HCT116 (cell line): ENCODE measurements at regions not wholly inside any gene's neighbourhood (a gene's known extent, or its start where the extent isn't known, plus 50 kb on each side); places are given as distances from the start of the nearest gene placed in this dataset.

Source experiments
- ATAC-seq: fragments of 200-7000 bp; cut with Tn5 transposase; 2 replicates; pipeline ENCODE4 v1.9.1; 2020; ENCODE audit warnings: mild to moderate bottlenecking, moderate library complexity
- BruUV-seq: library from RNA; stranded (reverse); fragments of 400-500 nt; replicated peaks from 2 replicates; lab custom pipeline; 2021; lab: Mats Ljungman, UMichigan
- CTCF ChIA-PET: fragments of 300-600 bp; sonication (Branson Sonifier 250); formaldehyde crosslinking; loops from one replicate; lab custom pipeline; 2021; ENCODE audit warnings: antibody characterized with exemption; lab: Charles Lee
- POLR2A ChIA-PET: fragments of 300-600, 350-600 bp; sonication (Branson Sonifier 250); formaldehyde crosslinking; loops from one replicate; lab custom pipeline; 2021; ENCODE audit warnings: antibody characterized with exemption; lab: Charles Lee
- RAD21 ChIA-PET, 2 experiments: fragments of 300-600 bp; sonication (Branson Sonifier 250); formaldehyde crosslinking; loops; one replicate each; lab custom pipeline; 2023; ENCODE audit warnings: low total read pairs in 2 of 2; ENCODE audit not compliant: uncharacterized antibody in 2 of 2, unreplicated experiment in 2 of 2, low non-redundant PET in 1 of 2; lab: Charles Lee
- DNase-seq: peaks from one replicate; pipeline ENCODE4 v3.0.0-alpha.2; 2010; ENCODE audit warnings: low read depth, low spot score
- H2AFZ ChIP-seq: fragments of 200-600 bp; shearing (Covaris generic), sonication (generic); 2 replicates; pipeline ENCODE4 v1.6.1; 2017; ENCODE audit warnings: low read depth, mixed run types, mixed read lengths, antibody characterized with exemption, low read length; ENCODE audit not compliant: poor library complexity, severe bottlenecking
- H3K27ac ChIP-seq: 2 replicates; pipeline ENCODE4 v1.5.1; 2012; ENCODE audit warnings: low read depth, low read length
- H3K27me3 ChIP-seq: fragments of 200-600 bp; sonication (generic); 2 replicates; pipeline ENCODE4 v1.6.1; 2016; ENCODE audit warnings: mixed run types, low read length, mixed read lengths; ENCODE audit not compliant: insufficient read depth
- H3K36me3 ChIP-seq, 2 experiments: fragments of 200-500 bp in 1 of 2; fragments of 200-600 bp in 1 of 2; sonication (Bioruptor generic) in 1 of 2; sonication (generic) in 1 of 2; 2 replicates each; pipeline versions ENCODE4 v1.5.1 to v1.6.1; 2014 to 2016; ENCODE audit warnings: low read length in 2 of 2, inconsistent platforms in 1 of 2, mixed read lengths in 1 of 2, mixed run types in 1 of 2; ENCODE audit not compliant: insufficient read depth in 2 of 2, control insufficient read depth in 1 of 2
- H3K4me1 ChIP-seq, 2 experiments: fragments of 200-600 bp in 1 of 2; sonication (generic) in 1 of 2; 2 replicates each; pipeline versions ENCODE4 v1.5.1 to v1.6.1; 2012 to 2017; ENCODE audit warnings: low read length in 2 of 2, inconsistent platforms in 1 of 2, mild to moderate bottlenecking in 1 of 2, mixed read lengths in 1 of 2, mixed run types in 1 of 2, moderate library complexity in 1 of 2; ENCODE audit not compliant: insufficient read depth in 2 of 2, control insufficient read depth in 1 of 2
- H3K4me2 ChIP-seq: fragments of 200-600 bp; sonication (generic); 2 replicates; pipeline ENCODE4 v1.6.1; 2017; ENCODE audit warnings: mixed run types, low read length, mixed read lengths
- H3K4me3 ChIP-seq, 2 experiments: fragments of 200-600 bp in 1 of 2; sonication (generic) in 1 of 2; replicated peaks in 1 of 2; 2 replicates each; pipeline ENCODE4 v1.5.1; 2011 to 2016; ENCODE audit warnings: low read length in 2 of 2, control low read depth in 1 of 2, low read depth in 1 of 2, mild to moderate bottlenecking in 1 of 2, mixed read lengths in 1 of 2, mixed run types in 1 of 2
- H3K79me2 ChIP-seq: fragments of 200-600 bp; sonication (generic); 2 replicates; pipeline ENCODE4 v1.6.1; 2017; ENCODE audit warnings: mild to moderate bottlenecking, mixed run types, low read length, moderate library complexity, mixed read lengths; ENCODE audit not compliant: insufficient read depth
- H3K9ac ChIP-seq: fragments of 200-600 bp; sonication (generic); 2 replicates; pipeline ENCODE4 v1.6.1; 2016; ENCODE audit warnings: low read length, mixed read lengths
- H3K9me2 ChIP-seq: fragments of 200-600 bp; sonication (generic), shearing (Covaris generic); 2 replicates; pipeline ENCODE4 v1.6.1; 2017; ENCODE audit warnings: mixed run types, mild to moderate bottlenecking, moderate library complexity; ENCODE audit not compliant: insufficient read depth
- H3K9me3 ChIP-seq, 2 experiments: fragments of 200-500 bp in 1 of 2; fragments of 200-600 bp in 1 of 2; sonication (Bioruptor generic) in 1 of 2; sonication (generic) in 1 of 2; 2 replicates each; pipeline ENCODE4 v1.6.1; 2014 to 2017; ENCODE audit warnings: low read length in 2 of 2, mixed read lengths in 2 of 2, inconsistent platforms in 1 of 2, low read depth in 1 of 2, mild to moderate bottlenecking in 1 of 2, mixed run types in 1 of 2, moderate library complexity in 1 of 2; ENCODE audit not compliant: control insufficient read depth in 1 of 2, insufficient read depth in 1 of 2
- H4K20me1 ChIP-seq: fragments of 200-600 bp; sonication (generic), shearing (Covaris generic); 2 replicates; pipeline ENCODE4 v1.6.1; 2017; ENCODE audit warnings: mixed run types, mild to moderate bottlenecking, moderate library complexity; ENCODE audit not compliant: insufficient read depth
- CBX3 ChIP-seq: IDR thresholded peaks from 2 replicates; pipeline ENCODE4 v1.6.1; 2012; ENCODE audit warnings: low read depth
- CEBPB ChIP-seq: IDR thresholded peaks from 2 replicates; pipeline ENCODE4 v1.6.1; 2012; ENCODE audit warnings: low read depth
- FOSL1 ChIP-seq: IDR thresholded peaks from 2 replicates; pipeline ENCODE4 v1.6.1; 2012; ENCODE audit warnings: low read depth
- JUND ChIP-seq: IDR thresholded peaks from 2 replicates; pipeline ENCODE4 v1.6.1; 2012
- SP1 ChIP-seq: IDR thresholded peaks from 2 replicates; pipeline ENCODE4 v1.6.1; 2012; ENCODE audit warnings: low read depth
- ZFX ChIP-seq: fragments of 450-650 bp; IDR thresholded peaks from 2 replicates; pipeline ENCODE4 v1.6.1; 2017
- intact Hi-C: fragments of 100-400 bp; cut with micrococcal nuclease; formaldehyde crosslinking; loops from 2 replicates; pipeline ENCODE4 v1.10.0; 2022
- TF ChIP-seq, protein P1 (sequence below): IDR thresholded peaks from 2 replicates; pipeline ENCODE4 v1.6.1; 2012
- TF ChIP-seq, protein P2 (sequence below): IDR thresholded peaks from 2 replicates; pipeline ENCODE4 v1.6.1; 2012; ENCODE audit warnings: low read depth
- TF ChIP-seq, protein P3 (sequence below), 3 experiments: fragments of 200-600 bp in 1 of 3; sonication (generic) in 1 of 3; IDR thresholded peaks in 2 of 3; conservative IDR thresholded peaks in 1 of 3; 2 replicates each; pipeline ENCODE4 v1.5.1; 2012 to 2017; ENCODE audit warnings: low read depth in 2 of 3, low read length in 2 of 3, antibody characterized with exemption in 1 of 3, borderline replicate concordance in 1 of 3, control low read depth in 1 of 3, mild to moderate bottlenecking in 1 of 3, mixed read lengths in 1 of 3, mixed run types in 1 of 3, moderate library complexity in 1 of 3; ENCODE audit not compliant: insufficient read depth in 1 of 3

DNA sequence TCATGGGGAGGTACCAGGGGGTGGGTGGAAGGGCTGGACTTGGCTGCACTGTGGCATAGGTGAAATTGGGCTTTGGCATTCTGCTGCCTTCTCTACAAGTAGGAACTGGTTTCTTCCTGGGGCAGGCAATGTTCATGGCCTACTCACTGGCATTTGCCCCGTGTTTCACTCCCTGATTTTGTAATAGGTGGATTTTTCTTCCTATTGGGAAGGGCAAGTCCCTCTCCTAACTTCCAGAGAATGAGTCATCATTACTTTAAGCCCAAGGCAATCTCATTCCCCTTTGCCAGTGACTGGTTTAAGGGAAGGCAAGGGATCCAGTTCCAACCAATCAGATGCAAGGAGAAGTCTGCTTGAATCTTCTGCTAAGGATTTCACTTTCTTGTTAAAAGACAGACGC, 67.9 kb upstream of the ANKRD55 start:
- Histone ChIP-seq H3K27ac (no peak overlapping the region), H3K36me3 (no peaks in the 10 kb centered on the region)
- TF ChIP-seq JUND (peak; percentile 34; the same call in 1 of the 2 replicates), ZFX (no peak), FOSL1 (no peak), CBX3 (no peak), SP1 (peak; percentile 26; the same call in 1 of the 2 replicates), CEBPB (no peak)
- TF ChIP-seq, protein P1, sequence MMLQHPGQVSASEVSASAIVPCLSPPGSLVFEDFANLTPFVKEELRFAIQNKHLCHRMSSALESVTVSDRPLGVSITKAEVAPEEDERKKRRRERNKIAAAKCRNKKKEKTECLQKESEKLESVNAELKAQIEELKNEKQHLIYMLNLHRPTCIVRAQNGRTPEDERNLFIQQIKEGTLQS: no peak
- TF ChIP-seq, protein P2, sequence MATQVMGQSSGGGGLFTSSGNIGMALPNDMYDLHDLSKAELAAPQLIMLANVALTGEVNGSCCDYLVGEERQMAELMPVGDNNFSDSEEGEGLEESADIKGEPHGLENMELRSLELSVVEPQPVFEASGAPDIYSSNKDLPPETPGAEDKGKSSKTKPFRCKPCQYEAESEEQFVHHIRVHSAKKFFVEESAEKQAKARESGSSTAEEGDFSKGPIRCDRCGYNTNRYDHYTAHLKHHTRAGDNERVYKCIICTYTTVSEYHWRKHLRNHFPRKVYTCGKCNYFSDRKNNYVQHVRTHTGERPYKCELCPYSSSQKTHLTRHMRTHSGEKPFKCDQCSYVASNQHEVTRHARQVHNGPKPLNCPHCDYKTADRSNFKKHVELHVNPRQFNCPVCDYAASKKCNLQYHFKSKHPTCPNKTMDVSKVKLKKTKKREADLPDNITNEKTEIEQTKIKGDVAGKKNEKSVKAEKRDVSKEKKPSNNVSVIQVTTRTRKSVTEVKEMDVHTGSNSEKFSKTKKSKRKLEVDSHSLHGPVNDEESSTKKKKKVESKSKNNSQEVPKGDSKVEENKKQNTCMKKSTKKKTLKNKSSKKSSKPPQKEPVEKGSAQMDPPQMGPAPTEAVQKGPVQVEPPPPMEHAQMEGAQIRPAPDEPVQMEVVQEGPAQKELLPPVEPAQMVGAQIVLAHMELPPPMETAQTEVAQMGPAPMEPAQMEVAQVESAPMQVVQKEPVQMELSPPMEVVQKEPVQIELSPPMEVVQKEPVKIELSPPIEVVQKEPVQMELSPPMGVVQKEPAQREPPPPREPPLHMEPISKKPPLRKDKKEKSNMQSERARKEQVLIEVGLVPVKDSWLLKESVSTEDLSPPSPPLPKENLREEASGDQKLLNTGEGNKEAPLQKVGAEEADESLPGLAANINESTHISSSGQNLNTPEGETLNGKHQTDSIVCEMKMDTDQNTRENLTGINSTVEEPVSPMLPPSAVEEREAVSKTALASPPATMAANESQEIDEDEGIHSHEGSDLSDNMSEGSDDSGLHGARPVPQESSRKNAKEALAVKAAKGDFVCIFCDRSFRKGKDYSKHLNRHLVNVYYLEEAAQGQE: no peak
- TF ChIP-seq, protein P3, sequence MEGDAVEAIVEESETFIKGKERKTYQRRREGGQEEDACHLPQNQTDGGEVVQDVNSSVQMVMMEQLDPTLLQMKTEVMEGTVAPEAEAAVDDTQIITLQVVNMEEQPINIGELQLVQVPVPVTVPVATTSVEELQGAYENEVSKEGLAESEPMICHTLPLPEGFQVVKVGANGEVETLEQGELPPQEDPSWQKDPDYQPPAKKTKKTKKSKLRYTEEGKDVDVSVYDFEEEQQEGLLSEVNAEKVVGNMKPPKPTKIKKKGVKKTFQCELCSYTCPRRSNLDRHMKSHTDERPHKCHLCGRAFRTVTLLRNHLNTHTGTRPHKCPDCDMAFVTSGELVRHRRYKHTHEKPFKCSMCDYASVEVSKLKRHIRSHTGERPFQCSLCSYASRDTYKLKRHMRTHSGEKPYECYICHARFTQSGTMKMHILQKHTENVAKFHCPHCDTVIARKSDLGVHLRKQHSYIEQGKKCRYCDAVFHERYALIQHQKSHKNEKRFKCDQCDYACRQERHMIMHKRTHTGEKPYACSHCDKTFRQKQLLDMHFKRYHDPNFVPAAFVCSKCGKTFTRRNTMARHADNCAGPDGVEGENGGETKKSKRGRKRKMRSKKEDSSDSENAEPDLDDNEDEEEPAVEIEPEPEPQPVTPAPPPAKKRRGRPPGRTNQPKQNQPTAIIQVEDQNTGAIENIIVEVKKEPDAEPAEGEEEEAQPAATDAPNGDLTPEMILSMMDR (IDR thresholded peaks at IDR 0.05 in 2 of 3, conservative IDR thresholded peaks at IDR 0.05 in 1 of 3; ENCODE audit: borderline replicate concordance in 1 of 3, insufficient read depth in 1 of 3, low read depth in 2 of 3, low read length in 2 of 3): no peak
- TF ChIP-seq, all 23 proteins: peak for 2
- ATAC-seq (no peak), DNase-seq (no peak)
- no peaks in the 10 kb centered on the region for H3K9me2 ChIP-seq
- H4K20me1 ChIP-seq: no peaks in the 10 kb centered on the region
- peaks cover 2 to 7% of the 10 kb centered on the region in 2 experiments; a peak in 2 of 4 replicates for H3K4me1 ChIP-seq
- H3K9me3 ChIP-seq: no peaks in the 10 kb centered on the region
- H3K9ac ChIP-seq: no peak overlapping the region
- no peak overlapping the region for H2AFZ ChIP-seq
- ChIA-PET POLR2A (no interaction called here), CTCF (no interaction called here), RAD21 (no interaction called here)
- H3K4me2 ChIP-seq: no peak overlapping the region
- intact Hi-C loops: no loop called here
- no peak overlapping the region for H3K4me3 ChIP-seq
- no peaks in the 10 kb centered on the region for H3K27me3 ChIP-seq
- BruUV-seq: no TSS peak
- H3K79me2 ChIP-seq: no peaks in the 10 kb centered on the region
